Neuronal stem cell (in vitro differentiated cells): ENCODE measurements at regions not wholly inside any gene's neighbourhood (a gene's known extent, or its start where the extent isn't known, plus 50 kb on each side); places are given as distances from the start of the nearest gene placed in this dataset.

Experiments
- DNase-seq: peaks from one replicate; pipeline ENCODE4 v3.0.0-alpha.2; 2013; ENCODE audit warnings: low spot score
- H2AFZ ChIP-seq: one replicate; pipeline ENCODE4 v1.6.1; 2013; ENCODE audit warnings: mild to moderate bottlenecking, low read length, inconsistent platforms
- H2AK5ac ChIP-seq: 2 replicates; pipeline ENCODE4 v1.6.1; 2013; ENCODE audit warnings: low read depth, mild to moderate bottlenecking, inconsistent platforms, low read length, moderate library complexity, mixed read lengths
- H2BK120ac ChIP-seq: 2 replicates; pipeline ENCODE4 v1.6.1; 2013; ENCODE audit warnings: low read depth, mild to moderate bottlenecking, inconsistent platforms, low read length, moderate library complexity, mixed read lengths
- H2BK12ac ChIP-seq: one replicate; pipeline ENCODE4 v1.6.1; 2013; ENCODE audit warnings: low read length, inconsistent platforms
- H2BK15ac ChIP-seq: 2 replicates; pipeline ENCODE4 v1.6.1; 2013; ENCODE audit warnings: mild to moderate bottlenecking, low read length, inconsistent platforms, mixed read lengths
- H2BK5ac ChIP-seq: one replicate; pipeline ENCODE4 v1.6.1; 2013; ENCODE audit warnings: inconsistent platforms, mild to moderate bottlenecking, low read length, moderate library complexity
- H3K14ac ChIP-seq: one replicate; pipeline ENCODE4 v1.6.1; 2013; ENCODE audit warnings: low read length, inconsistent platforms
- H3K18ac ChIP-seq: 2 replicates; pipeline ENCODE4 v1.6.1; 2013; ENCODE audit warnings: low read length, inconsistent platforms
- H3K23ac ChIP-seq: 2 replicates; pipeline ENCODE4 v1.6.1; 2013; ENCODE audit warnings: low read depth, mild to moderate bottlenecking, mixed read lengths, low read length, inconsistent platforms; ENCODE audit not compliant: poor library complexity
- H3K27ac ChIP-seq: replicated peaks from 3 replicates; pipeline ENCODE4 v1.5.1; 2013; ENCODE audit warnings: low read length, inconsistent platforms
- H3K27me3 ChIP-seq, 3 experiments: 2 replicates each; pipeline ENCODE4 v1.6.1; 2013; ENCODE audit warnings: low read length in 3 of 3, mild to moderate bottlenecking in 2 of 3, inconsistent platforms in 1 of 3, low read depth in 1 of 3, mixed read lengths in 1 of 3, moderate library complexity in 1 of 3; ENCODE audit not compliant: control insufficient read depth in 3 of 3, insufficient read depth in 3 of 3
- H3K36me3 ChIP-seq, 2 donors: replicated peaks in 1 of 2; 2 replicates each; pipeline ENCODE4 v1.6.1; 2013; ENCODE audit warnings: low read length in 2 of 2; ENCODE audit not compliant: control insufficient read depth in 2 of 2, insufficient read depth in 2 of 2
- H3K4ac ChIP-seq: 2 replicates; pipeline ENCODE4 v1.6.1; 2013; ENCODE audit warnings: inconsistent platforms, mild to moderate bottlenecking, low read length, moderate library complexity
- H3K4me1 ChIP-seq, 2 donors: 1 replicate in 1 of 2; 2 replicates in 1 of 2; pipeline ENCODE4 v1.6.1; 2013; ENCODE audit warnings: low read length in 2 of 2, low read depth in 1 of 2; ENCODE audit not compliant: control insufficient read depth in 2 of 2, insufficient read depth in 1 of 2
- H3K4me2 ChIP-seq: one replicate; pipeline ENCODE4 v1.6.1; 2013; ENCODE audit warnings: mild to moderate bottlenecking, low read length, inconsistent platforms; ENCODE audit not compliant: insufficient read depth, poor library complexity, severe bottlenecking
- H3K4me3 ChIP-seq, 2 donors: 2 replicates each; pipeline ENCODE4 v1.5.1; 2013; ENCODE audit warnings: low read length in 2 of 2, mild to moderate bottlenecking in 2 of 2, inconsistent platforms in 1 of 2, moderate library complexity in 1 of 2
- H3K79me1 ChIP-seq: one replicate; pipeline ENCODE4 v1.6.1; 2013; ENCODE audit warnings: low read depth, mild to moderate bottlenecking, inconsistent platforms, low read length, moderate library complexity
- H3K9ac ChIP-seq: one replicate; pipeline ENCODE4 v1.6.1; 2013; ENCODE audit warnings: mild to moderate bottlenecking, low read depth, low read length, inconsistent platforms; ENCODE audit not compliant: poor library complexity
- H3K9me3 ChIP-seq, 2 donors: replicated peaks in 1 of 2; 2 replicates each; pipeline versions ENCODE3 to v1.6.1; 2013; ENCODE audit warnings: low read length in 2 of 2, mild to moderate bottlenecking in 2 of 2, inconsistent platforms in 1 of 2, low read depth in 1 of 2, mixed read lengths in 1 of 2, moderate library complexity in 1 of 2; ENCODE audit not compliant: control insufficient read depth in 2 of 2, insufficient read depth in 1 of 2
- H4K8ac ChIP-seq: one replicate; pipeline ENCODE4 v1.6.1; 2013; ENCODE audit warnings: low read depth, mild to moderate bottlenecking, inconsistent platforms, low read length, moderate library complexity
- H4K91ac ChIP-seq: one replicate; pipeline ENCODE4 v1.6.1; 2013; ENCODE audit warnings: low read length, low read depth, mild to moderate bottlenecking, inconsistent platforms; ENCODE audit not compliant: poor library complexity
- WGBS, 2 donors: extraction: QIAGEN DNeasy Blood & Tissue Kit; methylation state at CpG; one replicate each; pipeline ENCODE4 v1.1.7; 2013; ENCODE audit warnings: missing lambda C conversion rate in 2 of 2, mixed read lengths in 1 of 2; ENCODE audit not compliant: insufficient read length in 2 of 2, insufficient replicate concordance in 1 of 2; ENCODE audit errors: extremely low coverage in 2 of 2; 5-methylcytosine and 5-hydroxymethylcytosine counted together

- Histone ChIP-seq H4K8ac (no peak overlapping the region), H3K23ac (no peak overlapping the region), H4K91ac (no peak overlapping the region), H3K18ac (no peak overlapping the region), H3K4me1 (no peaks in the 10 kb centered on the region), H2BK12ac (no peak overlapping the region), H3K27me3 (peaks cover 0 to 17% (median 0%) of the 10 kb centered on the region in 3 experiments), H3K36me3 (no peaks in the 10 kb centered on the region), H2AFZ (no peak overlapping the region), H2BK120ac (no peak overlapping the region), H3K27ac (no peak overlapping the region), H3K9me3 (peaks cover 0 to 4% of the 10 kb centered on the region in 2 donors), H3K9ac (no peak overlapping the region), H3K4me2 (no peak overlapping the region), H2BK15ac (no peak overlapping the region), H3K4me3 (no peak overlapping the region), H3K14ac (no peak overlapping the region), H3K4ac (no peak overlapping the region), H2AK5ac (no peak overlapping the region), H3K79me1 (no peaks in the 10 kb centered on the region), H2BK5ac (no peak overlapping the region)
- no peak for DNase-seq
- WGBS, 2 donors = no CpG with 5 or more reads among the region's 3 CpGs
These were observed 190.9 kb downstream of the TFCP2L1 start for GRCh38 chr2:121094101-121094500.

GRCh38 chr2:121094845-121095244 lies 190.2 kb downstream of the TFCP2L1 start:
- WGBS, 2 donors = no CpG with 5 or more reads among the region's 3 CpGs
- Histone ChIP-seq H3K79me1 (no peaks in the 10 kb centered on the region), H3K36me3 (no peaks in the 10 kb centered on the region), H2BK5ac (no peak overlapping the region), H2AFZ (no peak overlapping the region), H3K4me1 (peaks cover 0 to 2% of the 10 kb centered on the region in 2 donors), H3K18ac (no peak overlapping the region), H4K91ac (no peak overlapping the region), H2BK15ac (no peak overlapping the region), H3K9ac (no peak overlapping the region), H3K4me3 (no peak overlapping the region), H2AK5ac (no peak overlapping the region), H3K14ac (no peak overlapping the region), H2BK120ac (no peak overlapping the region), H3K9me3 (peaks cover 0 to 4% of the 10 kb centered on the region in 2 donors), H3K23ac (no peak overlapping the region), H3K27ac (no peak overlapping the region), H3K4me2 (no peak overlapping the region), H3K4ac (no peak overlapping the region), H2BK12ac (no peak overlapping the region), H3K27me3 (peaks cover 0 to 17% (median 0%) of the 10 kb centered on the region in 3 experiments), H4K8ac (no peak overlapping the region)
- no peak for DNase-seq

- Histone ChIP-seq H2BK15ac (no peak overlapping the region), H3K4me3 (no peak overlapping the region), H3K27ac (no peak overlapping the region), H4K91ac (no peak overlapping the region), H3K27me3 (peaks cover 0 to 17% (median 0%) of the 10 kb centered on the region in 3 experiments), H3K4me2 (no peak overlapping the region), H3K4me1 (peaks cover 0 to 2% of the 10 kb centered on the region in 2 donors), H3K9me3 (peaks cover 0 to 4% of the 10 kb centered on the region in 2 donors), H3K14ac (no peak overlapping the region), H2BK120ac (no peak overlapping the region), H3K23ac (no peak overlapping the region), H2BK12ac (no peak overlapping the region), H3K36me3 (no peaks in the 10 kb centered on the region), H3K18ac (no peak overlapping the region), H2AK5ac (peak overlapping the region; percentile 7), H2BK5ac (no peak overlapping the region), H3K9ac (peak overlapping the region; percentile 31), H2AFZ (peak overlapping the region; percentile 56), H3K79me1 (no peaks in the 10 kb centered on the region), H3K4ac (no peak overlapping the region), H4K8ac (no peak overlapping the region)
- no peak for DNase-seq
- no CpG with 5 or more reads among the region's 19 CpGs for WGBS, 2 donors
These were observed 189.5 kb downstream of the TFCP2L1 start for GRCh38 chr2:121095257-121096080.

GRCh38 chr2:121096611-121097010 lies 188.4 kb downstream of the TFCP2L1 start:
- H3K9me3 ChIP-seq = peaks cover 0 to 4% of the 10 kb centered on the region in 2 donors
- H3K4me3 ChIP-seq = no peak overlapping the region
- no peak for DNase-seq
- H2BK5ac ChIP-seq = no peak overlapping the region
- no peaks in the 10 kb centered on the region for H3K36me3 ChIP-seq
- H2BK15ac ChIP-seq = no peak overlapping the region
- H3K27me3 ChIP-seq = peaks cover 0 to 17% (median 0%) of the 10 kb centered on the region in 3 experiments
- H3K9ac ChIP-seq = no peak overlapping the region
- H2BK12ac ChIP-seq = no peak overlapping the region
- H3K4me2 ChIP-seq = no peak overlapping the region
- WGBS, 2 donors = no CpG with 5 or more reads among the region's 5 CpGs
- peaks cover 0 to 2% of the 10 kb centered on the region in 2 donors for H3K4me1 ChIP-seq
- H4K8ac ChIP-seq = no peak overlapping the region
- no peak overlapping the region for H3K14ac ChIP-seq
- no peak overlapping the region for H3K4ac ChIP-seq
- H3K23ac ChIP-seq = no peak overlapping the region
- no peak overlapping the region for H3K27ac ChIP-seq
- no peak overlapping the region for H2AFZ ChIP-seq
- H2AK5ac ChIP-seq = no peak overlapping the region
- H3K18ac ChIP-seq = no peak overlapping the region
- H3K79me1 ChIP-seq = no peaks in the 10 kb centered on the region
- H2BK120ac ChIP-seq = no peak overlapping the region
- no peak overlapping the region for H4K91ac ChIP-seq
